GM19372 (cell line): ENCODE measurements at regions not wholly inside any gene's neighbourhood (a gene's known extent, or its start where the extent isn't known, plus 50 kb on each side); places are given as distances from the start of the nearest gene placed in this dataset.

Source experiments
- ATAC-seq: cut with Tn5 transposase; IDR thresholded peaks from one replicate; pipeline ENCODE4 v1.9.1; 2021; ENCODE audit warnings: mild to moderate bottlenecking, low read depth, moderate library complexity; ENCODE audit not compliant: unreplicated experiment

- ATAC-seq: no peak
These were observed 320.1 kb downstream of the LMX1A start for GRCh38 chr1:165036403-165036802.

- no peak for ATAC-seq
These were observed 322.2 kb downstream of the LMX1A start for GRCh38 chr1:165034136-165034809.

- ATAC-seq: no peak
These were observed 325.5 kb downstream of the LMX1A start for GRCh38 chr1:165031001-165031400.

GRCh38 chr1:165025805-165026204, 330.7 kb downstream of the LMX1A start:
- ATAC-seq: no peak

DNA sequence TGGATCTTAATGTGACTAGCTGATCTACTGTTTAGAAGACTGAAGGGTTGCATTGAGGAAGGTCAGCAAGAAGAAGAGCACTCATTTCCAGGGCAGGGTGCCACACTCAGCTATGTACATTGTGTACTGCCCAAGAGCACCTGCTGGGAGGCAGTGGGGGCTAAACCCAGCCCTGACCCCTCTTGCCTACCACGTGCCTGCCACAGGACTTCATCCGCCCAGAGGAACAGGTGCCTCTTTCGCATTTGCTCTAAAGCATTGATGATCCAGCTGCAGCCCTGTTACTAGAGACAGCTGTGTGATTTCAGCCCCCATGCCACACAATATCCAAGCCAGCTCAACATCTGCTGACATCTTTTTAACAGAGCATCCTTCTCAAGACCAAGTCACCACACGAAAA, 341.8 kb downstream of the LMX1A start:
- no peak for ATAC-seq

DNA sequence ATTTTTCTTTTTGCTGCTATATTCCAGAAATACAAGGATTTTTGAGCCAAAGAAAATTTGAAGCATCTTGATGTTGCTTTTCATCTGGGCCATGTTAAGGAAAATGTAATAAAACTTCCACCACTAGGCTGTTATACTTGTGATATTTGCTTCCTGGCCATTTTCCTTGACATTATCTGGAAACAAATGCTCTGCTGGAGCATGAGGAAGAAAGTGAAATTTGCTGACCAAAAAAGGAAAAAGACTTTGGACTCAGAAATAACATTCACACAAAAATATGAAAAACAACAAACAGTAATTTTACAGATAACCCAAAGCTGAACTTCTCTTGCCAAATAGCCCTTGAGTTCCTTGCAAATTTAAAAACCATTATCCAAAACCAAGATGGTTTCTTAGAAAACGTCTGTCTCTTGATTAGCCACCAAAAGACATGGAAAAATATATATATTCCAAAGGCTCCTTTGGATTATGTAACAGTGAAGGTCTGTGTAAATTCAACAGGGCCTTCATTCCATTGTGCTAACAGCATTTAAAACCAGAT, 344.5 kb downstream of the LMX1A start:
- no peak for ATAC-seq

DNA sequence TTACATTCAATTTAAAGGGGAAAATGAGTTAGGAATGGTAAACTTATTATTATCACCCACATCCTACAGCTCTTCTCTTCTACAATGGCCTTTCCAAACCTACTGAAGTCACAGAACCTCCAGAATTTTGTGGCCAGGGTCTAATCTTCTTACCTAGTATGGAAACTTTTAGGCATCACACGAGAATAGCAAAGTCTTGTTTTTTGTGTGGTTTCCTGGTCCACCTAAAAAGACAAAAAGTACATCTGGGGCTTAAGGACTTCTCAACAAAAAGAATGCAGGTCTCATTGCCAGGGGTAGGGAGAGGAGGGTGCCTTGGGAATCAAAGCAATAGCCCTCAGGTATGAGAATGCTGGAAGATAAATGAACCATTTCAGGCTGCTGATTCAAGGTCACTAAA, 345.3 kb downstream of the LMX1A start:
- ATAC-seq: no peak

DNA sequence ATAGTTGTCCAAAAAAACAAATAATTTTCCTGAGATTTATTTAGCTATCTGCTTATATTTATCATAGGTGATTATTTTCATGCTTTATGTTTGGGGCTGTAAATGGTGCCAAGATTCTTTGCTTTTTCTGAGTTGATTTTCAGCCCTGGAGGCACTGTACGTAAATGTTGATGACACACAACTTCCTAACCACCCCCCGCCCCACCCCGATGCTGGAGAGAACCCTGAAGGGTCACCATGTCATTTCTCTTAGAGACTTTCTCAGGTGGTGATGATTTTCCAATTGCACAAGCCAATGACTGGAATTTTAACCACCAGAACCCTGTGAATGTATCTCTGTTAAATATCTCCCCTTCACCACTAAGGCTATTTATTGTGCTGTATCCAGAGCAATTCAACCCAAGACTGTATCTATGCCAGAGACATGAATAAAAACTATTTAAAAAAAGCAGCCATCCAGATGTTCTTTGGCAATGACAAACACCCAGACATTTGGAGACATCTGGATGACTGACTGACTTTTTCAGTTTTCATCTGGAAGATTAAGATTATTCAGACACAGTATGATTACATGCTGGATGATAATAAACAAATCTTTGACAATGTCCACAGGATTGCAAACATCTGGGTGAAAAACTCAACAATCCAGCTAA, 346.0 kb downstream of the LMX1A start:
- no peak for ATAC-seq

DNA sequence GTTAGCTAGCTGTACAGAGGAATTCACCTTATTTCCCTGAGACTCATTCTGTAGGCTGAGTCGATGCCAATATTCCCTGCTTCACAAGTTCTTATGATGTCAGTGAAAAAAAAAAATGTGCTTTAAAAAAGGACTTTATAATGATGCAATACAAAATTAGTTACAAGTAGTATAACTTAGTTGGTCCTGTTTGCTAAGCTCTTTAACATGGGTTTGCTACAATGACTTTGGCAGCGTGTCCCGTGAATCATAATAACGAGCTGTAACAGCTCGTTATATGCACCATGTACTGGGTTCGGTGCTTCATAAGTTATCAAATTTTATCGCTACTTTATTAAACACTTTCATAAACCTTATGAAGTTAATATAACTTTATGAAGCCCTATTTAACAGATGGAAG, 349.7 kb downstream of the LMX1A start:
- ATAC-seq: no peak

GRCh38 chr1:164999146-164999545, 357.4 kb downstream of the LMX1A start:
- no peak for ATAC-seq

GRCh38 chr1:164991763-164992314, 364.7 kb downstream of the LMX1A start:
- ATAC-seq: no peak

DNA sequence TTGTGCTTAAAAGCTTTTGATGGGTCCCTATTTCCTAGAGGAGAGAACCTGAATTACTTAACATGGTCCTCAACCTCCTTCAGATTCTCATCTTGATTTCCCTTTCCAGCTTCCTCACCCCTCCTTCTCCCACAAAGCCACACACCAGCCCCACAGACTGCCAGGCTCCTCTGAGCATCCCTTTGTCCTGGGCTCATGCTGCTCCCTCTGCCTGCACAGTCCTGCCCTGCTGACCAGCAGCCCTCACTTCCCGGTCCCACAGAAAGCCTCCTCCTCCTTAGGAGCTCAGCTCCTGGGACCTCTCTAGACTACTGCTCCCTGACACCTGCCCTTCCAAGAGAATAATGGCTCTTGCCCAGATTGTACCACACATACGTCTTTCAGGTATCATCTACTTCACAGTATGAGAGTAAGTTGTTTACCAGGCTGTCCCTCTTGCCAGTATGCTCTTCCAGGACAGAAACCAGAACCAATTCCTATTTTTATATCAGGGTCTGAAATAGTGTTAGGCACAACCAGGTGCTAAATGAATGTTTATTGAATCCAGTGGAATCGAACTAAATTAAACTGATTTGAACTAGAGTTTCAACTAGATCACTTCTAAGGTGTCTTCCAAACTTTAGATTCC, 373.4 kb downstream of the LMX1A start:
- no peak for ATAC-seq

GRCh38 chr1:164982545-164982944, 374.0 kb downstream of the LMX1A start:
- ATAC-seq: no peak

- no peak for ATAC-seq
These were observed 379.0 kb downstream of the LMX1A start for GRCh38 chr1:164977561-164977960.

GRCh38 chr1:164971921-164972415, 384.5 kb downstream of the LMX1A start:
- ATAC-seq: no peak

DNA sequence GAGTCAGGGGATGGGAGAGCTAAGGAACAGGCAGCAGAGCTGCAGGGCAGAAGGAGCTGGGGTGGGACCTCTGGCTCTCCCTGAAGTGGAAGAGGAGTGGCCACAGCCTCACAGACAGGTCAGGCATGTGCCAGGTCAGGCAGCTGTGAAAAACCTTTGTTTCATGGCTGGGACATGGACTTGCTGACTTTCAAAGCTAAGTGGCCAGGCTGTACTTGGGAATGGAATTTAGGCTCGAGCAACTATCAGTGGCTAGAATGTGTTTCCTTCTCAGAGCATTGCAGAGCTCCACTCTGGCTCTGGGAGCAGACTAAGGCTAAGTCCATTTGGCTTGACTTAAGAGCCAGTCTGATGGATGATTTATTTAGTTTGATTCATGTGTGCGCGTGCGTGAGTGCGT, 385.1 kb downstream of the LMX1A start:
- no peak for ATAC-seq

- no peak for ATAC-seq
These were observed 387.3 kb downstream of the LMX1A start for GRCh38 chr1:164969253-164969652.

DNA sequence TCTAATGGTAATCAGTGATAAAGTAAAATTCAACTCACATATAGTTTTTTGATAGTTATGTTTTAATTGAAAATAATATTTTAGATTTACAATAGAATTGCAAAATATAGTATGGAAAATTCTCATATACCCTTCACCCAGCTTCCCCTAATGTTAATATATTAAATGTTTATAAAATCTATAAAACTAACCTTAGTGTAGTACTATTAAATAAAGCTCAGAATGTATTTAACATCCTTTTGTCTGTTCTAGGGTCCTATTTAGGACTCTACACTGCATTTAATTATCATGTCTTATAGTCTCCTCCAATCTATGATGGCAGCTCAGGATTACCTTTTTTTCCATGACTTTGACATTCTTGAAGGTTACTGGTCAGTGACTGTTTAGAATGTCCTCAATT, 389.2 kb downstream of the LMX1A start:
- no peak for ATAC-seq

DNA sequence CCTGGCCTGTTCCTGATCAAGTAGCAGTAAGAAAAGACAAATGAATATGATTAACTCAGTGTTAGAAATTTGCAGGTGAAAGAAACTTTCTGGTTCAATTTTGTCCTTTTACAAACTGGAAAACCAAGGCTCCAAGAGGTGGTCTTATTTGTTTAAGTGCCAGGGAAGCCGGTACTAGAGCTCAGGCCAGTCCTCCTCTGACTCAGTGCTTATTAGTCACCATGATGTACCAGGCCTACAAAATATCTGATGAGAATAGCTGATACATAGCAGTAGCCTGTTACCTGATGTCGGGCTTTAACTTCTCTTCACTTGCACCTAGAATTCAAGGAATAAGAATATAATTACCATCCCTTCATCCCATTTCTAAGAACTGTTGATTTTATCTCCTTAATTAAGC, 394.8 kb downstream of the LMX1A start:
- ATAC-seq: no peak

DNA sequence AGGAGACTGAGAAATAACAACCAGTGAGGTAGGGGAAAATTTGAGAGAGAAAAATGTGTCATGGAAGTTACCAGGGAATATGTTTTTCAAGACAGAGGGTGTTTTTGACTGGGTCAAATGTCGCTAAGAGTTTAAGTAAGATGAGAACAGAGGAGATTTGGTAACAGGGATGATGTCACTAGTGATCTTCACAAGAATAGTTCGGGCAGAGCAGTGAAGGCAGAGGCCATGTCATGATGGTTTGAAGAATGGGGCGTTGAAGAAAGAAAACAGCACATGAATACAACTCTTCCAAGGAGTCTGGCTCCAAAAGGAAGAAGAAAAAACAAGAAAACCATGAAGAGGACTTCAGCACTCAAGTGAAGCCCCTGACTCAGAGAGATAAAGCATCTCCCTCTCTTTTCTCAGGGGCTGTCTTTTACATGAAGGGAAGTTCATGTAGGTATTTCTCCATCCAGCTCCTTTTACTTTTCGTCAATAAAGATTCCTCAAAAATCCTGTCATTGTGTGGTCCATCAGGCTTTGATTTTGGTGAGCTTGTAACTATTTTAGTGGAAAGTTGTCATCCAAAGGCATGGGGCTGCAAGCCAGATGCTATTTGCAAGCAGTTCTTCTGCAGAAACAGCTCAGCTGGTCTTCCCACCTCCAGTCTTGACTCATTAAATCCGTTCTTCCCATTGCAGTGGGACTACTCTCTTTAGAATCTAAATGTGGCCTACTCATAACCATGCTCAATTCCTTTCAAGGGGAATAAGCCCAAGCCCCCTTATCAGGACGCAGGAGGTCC, 397.3 kb downstream of the LMX1A start:
- no peak for ATAC-seq
